ENCODE measurements at regions not wholly inside any gene's neighbourhood (a gene's known extent, or its start where the extent isn't known, plus 50 kb on each side); places are given as distances from the start of the nearest gene placed in this dataset.

- H4K20me1 ChIP-seq (ENCODE audit: control insufficient read depth, extremely low read depth, insufficient read depth, low read length) = no peaks in the 10 kb centered on the region
- no peaks in the 10 kb centered on the region for H3K9me3 ChIP-seq (ENCODE audit: control insufficient read depth, insufficient read depth, low read depth, low read length)
- no peak overlapping the region for H3K9ac ChIP-seq (ENCODE audit: insufficient read depth, low read length)
- H3K36me3 ChIP-seq (ENCODE audit: control insufficient read depth, insufficient read depth, low read length) = no peaks in the 10 kb centered on the region
- H3K4me2 ChIP-seq (ENCODE audit: extremely low read depth, insufficient read depth, low read length) = no peak overlapping the region
- H2AFZ ChIP-seq (ENCODE audit: low read length) = no peak overlapping the region
- no peak overlapping the region for H3K4me3 ChIP-seq (replicated peaks in 1 of 4; ENCODE audit: control extremely low read depth in 1 of 4, insufficient read depth in 1 of 4, low read depth in 3 of 4, low read length in 4 of 4)
- DNase-seq (ENCODE audit: low read depth in 2 of 2) = no peak
- H3K27ac ChIP-seq (ENCODE audit: insufficient read depth, low read length) = no peak overlapping the region
- TF ChIP-seq, protein P1, sequence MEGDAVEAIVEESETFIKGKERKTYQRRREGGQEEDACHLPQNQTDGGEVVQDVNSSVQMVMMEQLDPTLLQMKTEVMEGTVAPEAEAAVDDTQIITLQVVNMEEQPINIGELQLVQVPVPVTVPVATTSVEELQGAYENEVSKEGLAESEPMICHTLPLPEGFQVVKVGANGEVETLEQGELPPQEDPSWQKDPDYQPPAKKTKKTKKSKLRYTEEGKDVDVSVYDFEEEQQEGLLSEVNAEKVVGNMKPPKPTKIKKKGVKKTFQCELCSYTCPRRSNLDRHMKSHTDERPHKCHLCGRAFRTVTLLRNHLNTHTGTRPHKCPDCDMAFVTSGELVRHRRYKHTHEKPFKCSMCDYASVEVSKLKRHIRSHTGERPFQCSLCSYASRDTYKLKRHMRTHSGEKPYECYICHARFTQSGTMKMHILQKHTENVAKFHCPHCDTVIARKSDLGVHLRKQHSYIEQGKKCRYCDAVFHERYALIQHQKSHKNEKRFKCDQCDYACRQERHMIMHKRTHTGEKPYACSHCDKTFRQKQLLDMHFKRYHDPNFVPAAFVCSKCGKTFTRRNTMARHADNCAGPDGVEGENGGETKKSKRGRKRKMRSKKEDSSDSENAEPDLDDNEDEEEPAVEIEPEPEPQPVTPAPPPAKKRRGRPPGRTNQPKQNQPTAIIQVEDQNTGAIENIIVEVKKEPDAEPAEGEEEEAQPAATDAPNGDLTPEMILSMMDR (conservative IDR thresholded peaks at IDR 0.05 in 1 of 2, IDR thresholded peaks at IDR 0.05 in 1 of 2; ENCODE audit: low read depth in 1 of 2, low read length in 2 of 2) = no peak
- TF ChIP-seq EZH2 (IDR thresholded peaks at IDR 0.05; ENCODE audit: low read length, missing control alignments) = no peak
- H3K79me2 ChIP-seq (ENCODE audit: control insufficient read depth, insufficient read depth, low read length) = no peaks in the 10 kb centered on the region
- H3K4me1 ChIP-seq (ENCODE audit: control insufficient read depth, extremely low read depth, insufficient read depth, low read length) = no peaks in the 10 kb centered on the region
- no peaks in the 10 kb centered on the region for H3K27me3 ChIP-seq (ENCODE audit: control insufficient read depth, insufficient read depth, low read length)
Measured at GRCh38 chr4:27928761-27929540, 1068.3 kb downstream of the STIM2 start.

- Histone ChIP-seq H3K9me3 (ENCODE audit: control insufficient read depth, insufficient read depth, low read depth, low read length) (no peaks in the 10 kb centered on the region), H3K9ac (ENCODE audit: insufficient read depth, low read length) (no peak overlapping the region), H2AFZ (ENCODE audit: low read length) (no peak overlapping the region), H3K79me2 (ENCODE audit: control insufficient read depth, insufficient read depth, low read length) (no peaks in the 10 kb centered on the region), H3K36me3 (ENCODE audit: control insufficient read depth, insufficient read depth, low read length) (no peaks in the 10 kb centered on the region), H4K20me1 (ENCODE audit: control insufficient read depth, extremely low read depth, insufficient read depth, low read length) (no peaks in the 10 kb centered on the region), H3K27ac (ENCODE audit: insufficient read depth, low read length) (no peak overlapping the region), H3K4me2 (ENCODE audit: extremely low read depth, insufficient read depth, low read length) (no peak overlapping the region), H3K4me1 (ENCODE audit: control insufficient read depth, extremely low read depth, insufficient read depth, low read length) (no peaks in the 10 kb centered on the region), H3K27me3 (ENCODE audit: control insufficient read depth, insufficient read depth, low read length) (no peaks in the 10 kb centered on the region), H3K4me3 (replicated peaks in 1 of 4; ENCODE audit: control extremely low read depth in 1 of 4, insufficient read depth in 1 of 4, low read depth in 3 of 4, low read length in 4 of 4) (no peak overlapping the region)
- TF ChIP-seq, protein P1 (conservative IDR thresholded peaks at IDR 0.05 in 1 of 2, IDR thresholded peaks at IDR 0.05 in 1 of 2; ENCODE audit: low read depth in 1 of 2, low read length in 2 of 2) = no peak
- TF ChIP-seq EZH2 (IDR thresholded peaks at IDR 0.05; ENCODE audit: low read length, missing control alignments) = no peak
- DNase-seq (ENCODE audit: low read depth in 2 of 2) = no peak
Measured at GRCh38 chr4:27930291-27930690, 1069.7 kb downstream of the STIM2 start.

- Histone ChIP-seq H3K27ac (ENCODE audit: insufficient read depth, low read length) (no peak overlapping the region), H4K20me1 (ENCODE audit: control insufficient read depth, extremely low read depth, insufficient read depth, low read length) (no peaks in the 10 kb centered on the region), H3K79me2 (ENCODE audit: control insufficient read depth, insufficient read depth, low read length) (no peaks in the 10 kb centered on the region), H3K36me3 (ENCODE audit: control insufficient read depth, insufficient read depth, low read length) (no peaks in the 10 kb centered on the region), H3K27me3 (ENCODE audit: control insufficient read depth, insufficient read depth, low read length) (no peaks in the 10 kb centered on the region), H3K4me3 (replicated peaks in 1 of 4; ENCODE audit: control extremely low read depth in 1 of 4, insufficient read depth in 1 of 4, low read depth in 3 of 4, low read length in 4 of 4) (no peak overlapping the region), H3K4me1 (ENCODE audit: control insufficient read depth, extremely low read depth, insufficient read depth, low read length) (no peaks in the 10 kb centered on the region), H3K9ac (ENCODE audit: insufficient read depth, low read length) (no peak overlapping the region), H3K4me2 (ENCODE audit: extremely low read depth, insufficient read depth, low read length) (no peak overlapping the region), H3K9me3 (ENCODE audit: control insufficient read depth, insufficient read depth, low read depth, low read length) (no peaks in the 10 kb centered on the region), H2AFZ (ENCODE audit: low read length) (no peak overlapping the region)
- no peak for TF ChIP-seq EZH2 (IDR thresholded peaks at IDR 0.05; ENCODE audit: low read length, missing control alignments)
- TF ChIP-seq, protein P1 (conservative IDR thresholded peaks at IDR 0.05 in 1 of 2, IDR thresholded peaks at IDR 0.05 in 1 of 2; ENCODE audit: low read depth in 1 of 2, low read length in 2 of 2) = no peak
- DNase-seq (ENCODE audit: low read depth in 2 of 2) = no peak
Measured at GRCh38 chr4:27930976-27931375, 1070.3 kb downstream of the STIM2 start.

Data from fibroblast of lung (primary cell).